ENCODE measurements at regions not wholly inside any gene's neighbourhood (a gene's known extent, or its start where the extent isn't known, plus 50 kb on each side); places are given as distances from the start of the nearest gene placed in this dataset.

DNA sequence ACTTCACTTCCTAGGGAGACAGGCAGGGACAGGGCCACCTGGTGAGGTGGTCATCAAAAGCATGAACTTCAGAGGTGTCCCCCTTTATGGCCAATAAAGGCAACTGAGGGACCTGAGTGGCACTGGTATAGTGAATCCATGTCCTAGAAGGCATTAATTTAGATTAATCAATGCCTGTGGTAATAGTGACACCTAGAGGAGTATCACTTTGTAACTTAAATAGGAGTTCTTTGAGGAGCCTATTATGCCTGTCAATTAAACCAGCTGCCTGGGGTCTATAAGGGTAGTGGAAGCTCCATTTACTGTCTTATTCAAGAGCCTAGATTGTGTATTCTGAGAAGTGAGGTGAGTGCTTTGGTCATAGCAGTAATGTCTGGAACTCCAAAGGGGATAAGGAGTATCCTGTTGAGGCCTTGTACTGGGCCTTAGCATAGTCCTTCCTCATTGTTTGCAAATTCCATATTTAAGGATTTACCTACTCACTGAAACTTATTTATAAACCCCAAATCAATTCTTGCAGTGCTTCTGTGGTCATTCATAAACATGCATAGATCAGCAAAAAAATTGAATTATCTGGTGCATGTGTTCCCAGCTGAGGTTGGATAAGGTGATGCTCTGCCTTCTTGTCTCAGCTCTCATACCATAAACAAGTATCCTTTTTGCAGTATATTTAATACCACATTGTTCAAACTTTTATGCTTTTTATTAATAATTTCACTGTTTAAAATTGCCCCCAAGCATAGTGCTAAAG, 213.8 kb upstream of the RADX start:
- no peak for DNase-seq
- POLR2A ChIA-PET, result no interaction called here

DNA sequence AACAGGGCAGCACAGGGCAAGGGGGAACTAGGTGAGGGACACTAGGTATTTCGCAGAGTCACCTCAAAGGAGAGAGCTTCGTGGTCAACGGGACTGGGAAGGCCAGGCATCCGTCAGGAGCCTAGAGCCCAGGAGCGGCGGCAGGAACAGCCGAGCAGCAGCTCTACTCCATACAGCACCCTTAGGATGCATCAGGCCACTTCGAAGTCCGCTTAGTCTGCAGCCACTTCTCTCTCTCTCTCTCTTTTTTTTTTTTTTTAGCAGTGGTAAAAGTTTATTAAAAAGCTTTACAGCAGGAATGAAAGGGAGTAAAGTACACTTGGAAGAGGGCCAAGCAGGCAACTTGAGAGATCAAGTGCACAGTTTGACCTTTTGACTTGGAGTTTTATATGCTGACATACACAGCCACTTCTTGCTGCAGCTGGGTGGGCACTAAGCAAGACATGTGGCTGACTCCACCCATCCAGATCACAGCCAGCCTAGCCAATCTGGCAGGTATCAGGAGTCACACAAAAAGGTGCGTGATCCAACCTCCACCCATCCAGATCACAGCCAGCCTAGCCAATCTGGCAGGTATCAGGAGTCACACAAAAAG, 209.7 kb upstream of the RADX start:
- Mint-ChIP-seq H3K27ac (no peak overlapping the region), H3K4me3 (no peak overlapping the region), H3K36me3 (ENCODE audit: low read depth) (no peaks in the 10 kb centered on the region), H3K27me3 (no peaks in the 10 kb centered on the region), H3K9me3 (no peaks in the 10 kb centered on the region), H3K4me1 (no peaks in the 10 kb centered on the region)
- TF ChIP-seq, protein P1, sequence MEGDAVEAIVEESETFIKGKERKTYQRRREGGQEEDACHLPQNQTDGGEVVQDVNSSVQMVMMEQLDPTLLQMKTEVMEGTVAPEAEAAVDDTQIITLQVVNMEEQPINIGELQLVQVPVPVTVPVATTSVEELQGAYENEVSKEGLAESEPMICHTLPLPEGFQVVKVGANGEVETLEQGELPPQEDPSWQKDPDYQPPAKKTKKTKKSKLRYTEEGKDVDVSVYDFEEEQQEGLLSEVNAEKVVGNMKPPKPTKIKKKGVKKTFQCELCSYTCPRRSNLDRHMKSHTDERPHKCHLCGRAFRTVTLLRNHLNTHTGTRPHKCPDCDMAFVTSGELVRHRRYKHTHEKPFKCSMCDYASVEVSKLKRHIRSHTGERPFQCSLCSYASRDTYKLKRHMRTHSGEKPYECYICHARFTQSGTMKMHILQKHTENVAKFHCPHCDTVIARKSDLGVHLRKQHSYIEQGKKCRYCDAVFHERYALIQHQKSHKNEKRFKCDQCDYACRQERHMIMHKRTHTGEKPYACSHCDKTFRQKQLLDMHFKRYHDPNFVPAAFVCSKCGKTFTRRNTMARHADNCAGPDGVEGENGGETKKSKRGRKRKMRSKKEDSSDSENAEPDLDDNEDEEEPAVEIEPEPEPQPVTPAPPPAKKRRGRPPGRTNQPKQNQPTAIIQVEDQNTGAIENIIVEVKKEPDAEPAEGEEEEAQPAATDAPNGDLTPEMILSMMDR (IDR thresholded peaks at IDR 0.05), result no peak
- intact Hi-C loops (cut with micrococcal nuclease), result no loop called here
- no peak for ATAC-seq (ENCODE audit: low read depth)
- no peak for DNase-seq
- ChIA-PET CTCF (no interaction called here), POLR2A (no interaction called here)

More for the DNA sequence above, 213.8 kb upstream of the RADX start:
- H3K4me1 Mint-ChIP-seq, result no peaks in the 10 kb centered on the region
- no peaks in the 10 kb centered on the region for H3K36me3 Mint-ChIP-seq (ENCODE audit: low read depth)
- CTCF ChIA-PET, result no interaction called here
- no peak for ATAC-seq (ENCODE audit: low read depth)
- H3K27me3 Mint-ChIP-seq, result no peaks in the 10 kb centered on the region
- TF ChIP-seq, protein P1 (IDR thresholded peaks at IDR 0.05), result no peak
- H3K9me3 Mint-ChIP-seq, result no peaks in the 10 kb centered on the region
- H3K4me3 Mint-ChIP-seq, result no peak overlapping the region
- H3K27ac Mint-ChIP-seq, result no peak overlapping the region
- intact Hi-C loops (cut with micrococcal nuclease), result no loop called here

DNA sequence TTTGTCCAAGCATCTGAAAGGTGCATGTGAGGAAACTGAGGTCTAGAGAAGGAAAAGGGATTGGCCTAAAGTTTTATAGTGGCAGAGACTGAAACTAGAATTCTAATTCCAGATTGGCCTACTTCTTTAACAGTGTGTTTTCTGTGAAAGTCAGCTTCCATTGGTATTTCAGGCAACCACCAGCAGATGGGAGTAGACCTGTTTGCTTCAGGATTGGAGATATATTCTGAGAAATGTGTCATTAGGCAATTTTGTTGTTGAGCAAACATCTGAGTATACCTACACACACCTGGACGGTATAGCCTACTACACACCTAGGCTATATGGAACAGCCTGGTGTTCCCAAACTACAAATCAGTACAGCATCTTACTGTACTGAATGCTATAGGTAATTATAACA, 207.3 kb upstream of the RADX start:
- Mint-ChIP-seq H3K36me3 (ENCODE audit: low read depth) (no peaks in the 10 kb centered on the region), H3K27me3 (no peaks in the 10 kb centered on the region), H3K27ac (no peak overlapping the region), H3K9me3 (no peaks in the 10 kb centered on the region), H3K4me1 (no peaks in the 10 kb centered on the region), H3K4me3 (no peak overlapping the region)
- CTCF ChIA-PET, result no interaction called here
- TF ChIP-seq, protein P1 (IDR thresholded peaks at IDR 0.05), result no peak
- ATAC-seq (ENCODE audit: low read depth), result no peak
- POLR2A ChIA-PET, result no interaction called here
- no peak for DNase-seq
- intact Hi-C loops (cut with micrococcal nuclease), result no loop called here

DNA sequence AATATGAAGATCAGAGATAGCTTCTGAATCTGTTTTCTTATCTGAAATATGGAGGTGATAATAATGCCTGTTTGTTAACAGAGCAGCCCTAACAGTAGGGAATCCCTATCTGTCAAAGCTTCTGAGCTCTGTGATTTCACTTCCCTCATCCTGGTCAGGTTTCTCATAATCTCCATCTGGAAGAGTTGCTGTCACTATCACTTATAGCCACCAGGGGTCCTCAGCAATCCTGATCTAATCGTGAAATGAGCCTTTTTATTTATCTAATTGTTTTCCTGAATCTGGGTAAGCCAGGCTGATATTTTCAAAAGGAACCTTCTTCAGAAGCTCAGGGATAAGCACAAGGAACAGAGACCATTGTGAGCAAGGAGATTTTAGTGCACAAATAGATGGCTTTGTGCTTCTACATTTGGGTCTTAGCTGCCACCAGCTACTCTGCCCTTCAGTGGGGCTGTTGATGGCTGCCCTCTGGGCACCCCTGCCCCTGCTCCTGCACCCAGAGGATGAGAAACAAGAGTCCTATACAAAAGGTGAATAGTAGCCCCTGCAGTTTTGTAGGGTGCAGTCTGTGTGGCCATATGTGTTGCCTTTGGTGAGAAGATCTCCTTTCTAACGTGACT, 196.4 kb upstream of the RADX start:
- intact Hi-C loops (cut with micrococcal nuclease), result no loop called here
- no peak for DNase-seq
- no peaks in the 10 kb centered on the region for H3K4me1 Mint-ChIP-seq
- TF ChIP-seq, protein P1 (IDR thresholded peaks at IDR 0.05), result peak; percentile 37
- H3K27me3 Mint-ChIP-seq, result no peaks in the 10 kb centered on the region
- CTCF ChIA-PET, result interaction anchor here (1.5 kb wide), 1 partner anchor 10 kb away, joined by 3 read pairs; no protein-coding TSS in a partner anchor
- H3K36me3 Mint-ChIP-seq (ENCODE audit: low read depth), result no peaks in the 10 kb centered on the region
- POLR2A ChIA-PET, result no interaction called here
- no peaks in the 10 kb centered on the region for H3K9me3 Mint-ChIP-seq
- peak; percentile 18 for ATAC-seq (ENCODE audit: low read depth)
- no peak overlapping the region for H3K27ac Mint-ChIP-seq
- no peak overlapping the region for H3K4me3 Mint-ChIP-seq

DNA sequence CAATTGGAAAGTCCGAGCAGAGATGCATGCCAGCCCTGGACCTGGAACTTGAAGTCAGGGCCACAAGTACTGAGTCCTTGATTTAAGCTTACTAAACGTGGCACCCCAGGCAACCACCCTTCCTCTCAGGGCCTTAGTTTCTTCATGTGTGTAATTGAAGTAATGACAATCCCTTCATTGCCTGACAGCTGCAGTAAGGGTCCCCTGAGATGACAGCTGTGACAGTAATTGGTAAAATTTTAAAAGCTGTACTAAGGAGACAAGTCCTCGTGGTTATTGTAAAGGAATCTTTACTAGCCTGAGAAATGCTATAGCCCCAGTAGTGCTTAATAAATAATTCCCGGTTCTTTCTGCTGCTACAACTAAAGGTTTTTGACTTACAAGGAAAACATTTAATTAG, 175.1 kb upstream of the RADX start:
- H3K27ac Mint-ChIP-seq, result no peak overlapping the region
- DNase-seq, result no peak
- CTCF ChIA-PET, result no interaction called here
- H3K27me3 Mint-ChIP-seq, result no peaks in the 10 kb centered on the region
- POLR2A ChIA-PET, result no interaction called here
- ATAC-seq (ENCODE audit: low read depth), result no peak
- intact Hi-C loops (cut with micrococcal nuclease), result no loop called here
- H3K36me3 Mint-ChIP-seq (ENCODE audit: low read depth), result no peaks in the 10 kb centered on the region
- TF ChIP-seq, protein P1 (IDR thresholded peaks at IDR 0.05), result no peak
- H3K4me1 Mint-ChIP-seq, result no peaks in the 10 kb centered on the region
- H3K4me3 Mint-ChIP-seq, result no peak overlapping the region
- no peaks in the 10 kb centered on the region for H3K9me3 Mint-ChIP-seq
